ENCODE measurements at regions not wholly inside any gene's neighbourhood (a gene's known extent, or its start where the extent isn't known, plus 50 kb on each side); places are given as distances from the start of the nearest gene placed in this dataset.

- Histone ChIP-seq H3K4me3 (ENCODE audit: low read length) (no peak overlapping the region), H3K36me3 (ENCODE audit: control insufficient read depth, low read length) (no peaks in the 10 kb centered on the region), H3F3A (ENCODE audit: control insufficient read depth, insufficient read depth) (no peaks in the 10 kb centered on the region), H3K4me2 (ENCODE audit: low read length) (no peak overlapping the region), H3K27ac (ENCODE audit: low read depth, low read length) (no peak overlapping the region), H3K4me1 (ENCODE audit: control insufficient read depth, low read length) (no peaks in the 10 kb centered on the region), H3K9me2 (replicated peaks; ENCODE audit: control insufficient read depth, low read length) (no peaks in the 10 kb centered on the region), H3K27me3 (ENCODE audit: control insufficient read depth, low read length) (no peaks in the 10 kb centered on the region), H3K79me2 (ENCODE audit: control insufficient read depth, low read length) (no peaks in the 10 kb centered on the region), H4K20me1 (ENCODE audit: control insufficient read depth, insufficient read depth, low read depth, low read length) (no peaks in the 10 kb centered on the region), H3K9me3 (ENCODE audit: control insufficient read depth, insufficient read depth, low read length) (no peaks in the 10 kb centered on the region; the same call in 1 of the 2 replicates)
- no peak for TF ChIP-seq CTCF (IDR thresholded peaks at IDR 0.05; ENCODE audit: low read depth, low read length, poor library complexity, severe bottlenecking)
- TF ChIP-seq EZH2phosphoT487 (IDR thresholded peaks at IDR 0.05; ENCODE audit: borderline replicate concordance, low read length) = no peak
Observed at GRCh38 chr1:166007176-166007575, 159.6 kb downstream of the FAM78B start.

GRCh38 chr1:166013232-166013631, 153.6 kb downstream of the FAM78B start:
- Histone ChIP-seq H3K79me2 (ENCODE audit: control insufficient read depth, low read length) (no peaks in the 10 kb centered on the region), H4K20me1 (ENCODE audit: control insufficient read depth, insufficient read depth, low read depth, low read length) (no peaks in the 10 kb centered on the region), H3K36me3 (ENCODE audit: control insufficient read depth, low read length) (no peaks in the 10 kb centered on the region), H3K4me2 (ENCODE audit: low read length) (no peak overlapping the region), H3F3A (ENCODE audit: control insufficient read depth, insufficient read depth) (no peaks in the 10 kb centered on the region), H3K4me3 (ENCODE audit: low read length) (no peak overlapping the region), H3K4me1 (ENCODE audit: control insufficient read depth, low read length) (no peaks in the 10 kb centered on the region), H3K9me3 (ENCODE audit: control insufficient read depth, insufficient read depth, low read length) (no peaks in the 10 kb centered on the region), H3K9me2 (replicated peaks; ENCODE audit: control insufficient read depth, low read length) (no peaks in the 10 kb centered on the region), H3K27ac (ENCODE audit: low read depth, low read length) (no peak overlapping the region), H3K27me3 (ENCODE audit: control insufficient read depth, low read length) (no peaks in the 10 kb centered on the region)
- no peak for TF ChIP-seq EZH2phosphoT487 (IDR thresholded peaks at IDR 0.05; ENCODE audit: borderline replicate concordance, low read length)
- TF ChIP-seq CTCF (IDR thresholded peaks at IDR 0.05; ENCODE audit: low read depth, low read length, poor library complexity, severe bottlenecking) = no peak

GRCh38 chr1:166017395-166017794, 149.4 kb downstream of the FAM78B start:
- Histone ChIP-seq H3K79me2 (ENCODE audit: control insufficient read depth, low read length) (no peaks in the 10 kb centered on the region), H3K4me3 (ENCODE audit: low read length) (no peak overlapping the region), H4K20me1 (ENCODE audit: control insufficient read depth, insufficient read depth, low read depth, low read length) (no peaks in the 10 kb centered on the region), H3K27me3 (ENCODE audit: control insufficient read depth, low read length) (no peaks in the 10 kb centered on the region), H3F3A (ENCODE audit: control insufficient read depth, insufficient read depth) (no peaks in the 10 kb centered on the region), H3K9me2 (replicated peaks; ENCODE audit: control insufficient read depth, low read length) (no peaks in the 10 kb centered on the region), H3K36me3 (ENCODE audit: control insufficient read depth, low read length) (no peaks in the 10 kb centered on the region), H3K4me2 (ENCODE audit: low read length) (no peak overlapping the region), H3K9me3 (ENCODE audit: control insufficient read depth, insufficient read depth, low read length) (no peaks in the 10 kb centered on the region), H3K27ac (ENCODE audit: low read depth, low read length) (no peak overlapping the region), H3K4me1 (ENCODE audit: control insufficient read depth, low read length) (no peaks in the 10 kb centered on the region)
- no peak for TF ChIP-seq EZH2phosphoT487 (IDR thresholded peaks at IDR 0.05; ENCODE audit: borderline replicate concordance, low read length)
- TF ChIP-seq CTCF (IDR thresholded peaks at IDR 0.05; ENCODE audit: low read depth, low read length, poor library complexity, severe bottlenecking) = peak; percentile 59

All from DOHH2 (cell line).